GM19328 (cell line): ENCODE measurements at regions not wholly inside any gene's neighbourhood (a gene's known extent, or its start where the extent isn't known, plus 50 kb on each side); places are given as distances from the start of the nearest gene placed in this dataset.
A peak's percentile ranks its signal among the peaks of the same experiment; 100 is the strongest.

Experiments used
- ATAC-seq: cut with Tn5 transposase; IDR thresholded peaks from one replicate; pipeline ENCODE4 v1.9.1; 2021; ENCODE audit warnings: mild to moderate bottlenecking, moderate library complexity; ENCODE audit not compliant: unreplicated experiment

DNA sequence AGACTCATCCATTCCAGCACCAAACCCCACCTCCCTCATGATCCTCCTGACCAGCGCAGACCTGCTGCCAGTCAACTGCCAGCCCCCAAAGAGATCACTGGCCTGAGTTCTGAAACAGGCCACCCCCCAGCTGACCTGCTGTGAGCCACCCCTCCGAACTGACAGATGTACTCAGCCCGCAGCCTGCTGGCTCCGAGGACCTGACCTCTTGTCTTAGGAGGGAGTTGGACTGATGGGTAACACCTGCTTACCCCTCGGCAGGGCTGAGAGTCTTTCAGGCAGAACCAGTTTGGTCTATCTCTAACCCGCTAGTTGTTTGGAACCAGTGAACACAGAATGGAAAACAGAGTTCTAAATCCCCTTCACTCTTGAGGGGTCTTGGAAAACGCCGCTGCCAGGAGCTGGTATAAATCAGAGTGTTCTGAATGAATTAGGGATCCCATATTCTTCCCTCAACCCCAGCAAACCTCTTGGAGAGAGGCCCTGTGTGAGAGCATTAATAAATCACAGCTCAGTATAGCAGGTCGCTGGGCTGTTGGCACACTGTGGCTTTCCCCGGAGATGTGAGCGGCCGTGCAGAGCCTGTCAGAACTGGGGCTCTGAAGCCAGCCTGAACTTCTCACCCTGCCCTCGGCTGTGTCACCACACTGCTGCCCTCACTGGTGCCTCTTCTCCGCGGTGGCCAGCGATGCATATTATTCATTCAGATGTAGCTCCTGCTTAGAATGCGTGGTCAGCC, 165.1 kb upstream of the NCAM1 start:
- ATAC-seq = no peak

DNA sequence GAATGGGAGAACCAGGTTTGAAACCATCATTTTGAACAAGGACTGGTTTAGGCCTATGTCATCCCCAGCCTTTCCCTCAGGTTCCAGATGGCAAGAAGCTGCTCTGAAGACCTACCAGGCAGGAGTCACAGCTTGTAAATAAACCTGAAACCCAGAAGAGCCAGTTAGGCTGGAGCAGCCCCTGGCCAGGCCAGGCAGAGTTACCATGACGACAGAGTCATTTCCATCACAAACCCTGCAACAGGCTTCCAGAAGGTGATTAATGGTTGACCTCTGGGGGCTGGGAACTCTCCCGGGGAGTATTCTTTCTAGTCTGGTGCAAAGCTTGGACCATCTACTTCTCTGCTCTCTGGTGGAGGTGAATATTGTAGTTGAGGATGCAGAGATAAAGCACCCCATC, 164.1 kb upstream of the NCAM1 start:
- ATAC-seq = no peak

DNA sequence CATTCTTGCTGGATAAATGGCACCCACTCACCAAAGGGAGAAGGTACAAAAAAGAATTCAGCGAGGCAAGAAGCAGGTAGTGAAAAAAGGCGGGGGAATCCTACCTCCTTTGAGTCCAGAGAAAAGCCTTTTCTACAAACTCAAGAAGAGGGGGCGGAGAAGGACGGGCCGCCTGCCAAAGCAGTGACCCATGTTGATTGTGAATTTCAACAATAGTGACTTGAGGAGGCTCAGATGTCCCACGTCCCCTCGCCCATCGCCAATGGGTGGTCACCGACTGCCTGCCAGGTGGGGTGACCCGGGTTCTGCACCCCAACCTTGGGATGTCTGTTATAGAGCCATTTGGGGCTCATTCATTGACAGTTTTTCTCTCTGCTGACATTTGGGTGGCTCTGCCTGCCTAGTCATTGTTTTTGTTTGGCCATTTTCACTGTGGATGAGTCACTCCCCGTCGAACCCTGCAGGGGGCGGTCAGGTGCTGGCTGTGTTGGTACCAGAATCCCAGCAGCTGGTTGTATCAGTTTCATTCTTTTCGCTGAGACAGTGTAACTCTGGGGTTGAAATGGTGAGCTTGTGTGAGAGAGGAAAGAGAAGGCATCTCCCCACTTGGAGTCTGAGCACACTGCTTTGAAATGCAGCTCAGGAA, 163.4 kb upstream of the NCAM1 start:
- ATAC-seq = peak; percentile 51

DNA sequence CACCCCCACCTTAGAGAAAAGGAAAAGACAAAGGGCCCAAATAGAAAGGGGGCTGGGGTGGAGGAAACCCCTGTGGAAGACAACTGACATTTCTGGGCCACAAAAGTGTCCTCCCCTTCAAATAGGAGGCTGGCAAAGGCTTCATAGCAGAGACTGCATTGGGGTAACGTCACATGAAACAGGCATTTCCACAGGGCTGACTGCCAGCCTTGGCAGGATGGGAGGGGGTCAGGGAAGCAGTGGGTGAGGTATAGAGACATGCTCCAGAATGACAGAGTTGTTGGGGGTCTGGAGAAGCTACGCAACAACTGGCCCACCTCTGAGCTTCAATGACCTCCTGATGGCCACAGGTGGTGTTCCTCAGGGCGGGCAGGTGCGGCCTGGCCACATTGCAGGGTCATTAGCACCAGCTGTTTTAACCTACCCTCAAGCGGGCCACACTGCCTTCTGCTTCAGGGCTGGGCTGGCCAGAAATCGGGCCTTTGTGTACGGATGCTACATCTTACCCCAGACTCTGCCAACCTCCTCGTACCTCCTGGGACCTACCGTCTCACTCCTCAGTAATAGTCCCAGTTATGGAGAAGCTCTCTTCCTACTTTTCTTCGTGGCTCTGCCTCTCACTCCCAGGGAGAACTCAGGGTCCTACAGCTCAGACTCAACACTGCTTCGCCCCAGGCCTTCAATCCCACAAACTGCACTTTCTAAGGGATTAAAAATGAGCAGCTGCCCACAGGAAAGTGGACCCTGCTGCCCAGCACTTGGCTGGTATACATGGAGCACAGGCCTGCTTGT, 160.0 kb upstream of the NCAM1 start:
- ATAC-seq = no peak

DNA sequence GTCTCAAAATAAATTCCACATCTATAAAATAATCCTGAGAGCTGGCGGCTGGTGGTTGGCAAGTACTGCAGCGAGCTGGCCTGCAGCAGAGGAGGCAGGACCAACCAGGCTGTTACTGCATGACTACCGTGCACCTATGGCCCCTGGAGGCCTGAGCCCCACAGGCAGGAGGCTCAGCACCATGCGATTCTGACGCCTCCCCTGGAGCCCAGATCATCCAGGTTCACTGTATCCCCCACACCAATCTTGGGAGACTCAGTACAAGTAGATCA, 159.5 kb upstream of the NCAM1 start:
- ATAC-seq = no peak

DNA sequence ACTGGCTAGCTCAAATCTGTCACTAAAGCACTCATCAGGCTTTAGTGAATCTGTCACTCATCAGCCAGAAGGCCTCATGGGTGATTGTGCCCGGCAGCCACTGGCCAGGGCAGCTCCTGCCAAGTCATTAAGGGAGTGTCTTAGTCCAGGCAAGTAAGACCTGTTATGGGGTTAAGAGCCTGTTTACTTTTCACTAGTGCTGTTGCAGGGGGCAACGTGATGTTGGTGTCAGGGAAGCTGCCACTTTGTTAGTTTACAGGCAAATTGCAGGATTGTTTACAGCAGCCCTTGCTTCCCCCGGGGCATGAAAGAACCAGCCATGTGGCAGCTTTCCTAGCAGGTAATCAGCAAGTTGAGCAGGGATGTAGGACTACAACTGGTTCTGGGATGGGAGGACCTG, 155.6 kb upstream of the NCAM1 start:
- ATAC-seq = no peak

DNA sequence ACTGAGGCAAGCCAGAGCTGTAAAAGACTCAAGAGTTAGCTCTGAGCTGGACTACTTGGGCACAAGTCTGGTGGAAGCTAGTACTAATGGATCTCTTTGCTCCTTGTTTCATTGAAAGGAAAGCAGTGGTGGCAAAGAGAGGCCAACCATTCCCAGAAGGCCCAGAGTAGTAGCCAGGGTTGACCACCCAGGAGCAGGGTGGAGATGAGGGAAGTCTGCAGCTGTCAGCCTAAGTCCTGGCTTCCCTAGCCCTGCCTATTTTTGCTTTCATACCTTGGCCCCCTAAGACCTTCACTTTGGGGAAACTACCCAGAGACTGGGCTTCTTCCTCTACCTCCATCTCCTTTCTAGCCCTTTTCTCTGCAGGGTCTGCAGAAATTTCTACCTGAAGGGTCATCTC, 155.0 kb upstream of the NCAM1 start:
- no peak for ATAC-seq

DNA sequence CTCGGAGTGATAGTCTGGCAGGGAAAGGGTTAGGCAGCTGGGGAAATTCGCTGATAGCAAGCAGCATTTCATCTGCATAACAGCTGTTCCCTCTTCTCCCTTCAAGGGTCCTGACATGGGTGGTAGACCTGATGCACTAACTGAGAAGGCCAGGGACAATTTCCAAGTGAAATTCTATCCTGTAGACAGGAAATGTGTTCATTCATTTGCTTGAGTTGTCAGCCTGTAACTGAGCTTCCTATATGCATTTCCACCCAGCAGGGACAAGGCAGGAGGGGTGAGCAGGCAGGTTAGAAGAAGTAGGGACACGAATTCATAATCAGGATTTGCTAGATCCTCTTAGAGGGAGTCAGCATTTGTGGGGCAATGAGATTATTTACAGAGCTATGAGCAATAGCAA, 154.3 kb upstream of the NCAM1 start:
- ATAC-seq = no peak

DNA sequence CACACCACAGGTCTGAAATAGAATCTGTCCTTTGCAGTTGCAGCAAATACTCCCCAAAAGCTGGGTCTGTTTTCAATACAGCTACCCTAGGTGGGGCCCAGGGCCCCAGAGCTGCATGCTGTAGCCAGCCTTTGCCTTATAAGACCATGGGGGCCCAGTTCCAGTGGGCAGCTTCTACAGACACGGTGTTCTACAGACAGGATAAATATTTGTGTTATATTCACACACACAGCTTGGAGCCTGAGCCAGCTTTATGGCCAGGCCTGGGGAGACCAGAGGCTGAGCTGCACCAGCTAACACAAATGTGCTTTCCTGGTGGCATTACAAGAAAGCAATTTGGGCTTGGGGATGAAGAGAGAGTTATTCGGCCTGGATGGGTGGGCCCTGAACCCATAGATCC, 151.8 kb upstream of the NCAM1 start:
- ATAC-seq = no peak

DNA sequence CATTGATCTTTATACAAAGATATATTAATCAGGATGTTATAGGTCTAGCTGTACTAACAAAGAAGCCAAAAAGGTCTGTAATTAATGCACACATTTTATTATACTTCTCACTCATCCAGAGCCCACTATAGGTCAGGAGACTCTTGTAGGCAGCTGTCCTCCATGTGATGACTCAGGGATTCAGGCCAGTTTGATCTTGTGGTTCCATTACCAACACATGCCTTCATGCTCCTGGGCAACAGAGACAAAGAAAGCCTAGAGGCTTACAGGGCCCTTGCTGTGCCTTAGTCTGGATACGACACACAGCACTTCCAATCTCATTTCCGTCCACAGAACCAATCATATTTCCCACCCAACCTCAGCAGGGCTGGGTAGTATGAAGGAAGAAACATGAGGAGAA, 150.3 kb upstream of the NCAM1 start:
- no peak for ATAC-seq

DNA sequence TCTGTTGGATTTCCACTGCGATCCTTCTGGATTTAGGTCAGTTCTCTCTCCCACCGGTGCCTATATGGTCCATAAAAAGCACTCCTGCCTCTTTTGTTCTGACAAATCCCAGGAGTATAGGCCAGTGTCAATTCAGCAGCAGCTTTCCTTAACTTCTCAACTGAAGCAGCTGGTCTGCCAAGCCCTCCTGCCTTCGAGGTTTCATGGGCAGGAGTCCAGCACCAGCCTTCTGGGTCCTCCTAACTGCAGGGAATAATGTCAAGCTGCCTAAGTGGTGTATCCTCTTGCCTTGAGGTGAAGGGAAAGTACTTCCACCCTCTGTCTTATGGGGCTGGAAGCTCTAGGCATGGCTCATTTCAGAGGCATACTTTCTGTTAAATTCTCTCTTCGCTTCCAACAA, 149.4 kb upstream of the NCAM1 start:
- ATAC-seq = no peak

DNA sequence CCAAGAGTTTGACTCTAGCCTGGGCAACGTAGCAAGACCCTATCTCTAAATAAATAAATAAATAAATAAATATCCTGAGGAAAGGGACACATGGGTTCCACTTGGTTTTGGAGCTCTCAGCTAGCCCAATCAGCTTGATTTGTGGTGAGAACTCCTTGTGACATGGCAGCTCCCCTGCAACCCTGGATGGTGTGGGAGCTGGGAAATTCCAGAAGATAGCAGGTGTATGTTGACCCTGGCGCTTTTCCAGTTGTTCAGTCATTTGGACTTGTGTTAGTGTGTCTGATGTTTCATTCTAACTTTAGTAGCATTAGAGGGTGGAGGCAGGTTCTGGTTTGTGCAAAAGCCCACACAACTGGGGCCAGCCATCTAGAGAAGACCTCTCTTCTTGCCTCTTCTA, 148.5 kb upstream of the NCAM1 start:
- ATAC-seq = no peak

DNA sequence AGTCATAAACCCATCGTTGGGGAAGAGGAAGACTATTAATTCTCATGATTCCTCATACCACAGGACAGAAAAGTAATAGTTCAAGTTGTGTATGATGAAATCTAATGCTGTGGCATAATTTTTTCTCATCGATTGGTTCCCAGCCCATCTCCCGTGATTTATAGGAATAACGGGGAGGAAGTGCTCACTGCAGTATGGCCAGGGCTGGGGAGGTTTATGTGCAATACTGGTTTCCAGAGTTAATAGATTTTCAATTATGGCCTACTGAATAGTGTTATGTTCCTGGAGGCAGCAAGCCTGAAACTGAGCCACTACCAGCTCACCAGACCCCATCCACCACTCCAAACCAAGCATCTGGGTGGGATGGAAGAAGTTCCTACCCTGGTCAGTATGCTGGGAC, 147.1 kb upstream of the NCAM1 start:
- no peak for ATAC-seq

DNA sequence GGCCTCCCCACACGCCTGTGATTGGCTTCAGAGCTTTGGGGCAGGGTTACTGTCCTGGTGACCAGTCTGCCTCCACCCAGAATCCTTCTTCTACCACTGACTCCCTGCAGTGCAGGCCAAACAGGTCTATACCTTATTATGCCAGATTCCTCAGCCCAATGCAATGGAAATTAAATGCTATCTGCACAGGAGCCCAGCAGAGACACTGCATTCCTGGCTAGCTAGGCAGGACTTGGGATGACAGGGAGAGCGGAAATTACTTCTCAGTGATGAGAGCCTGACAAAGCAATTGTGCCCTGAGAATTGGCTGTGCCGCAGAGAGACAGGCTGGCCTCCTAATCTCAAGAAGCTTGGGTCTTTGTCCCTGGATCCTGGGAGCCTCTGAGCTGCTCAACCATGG, 143.8 kb upstream of the NCAM1 start:
- no peak for ATAC-seq

DNA sequence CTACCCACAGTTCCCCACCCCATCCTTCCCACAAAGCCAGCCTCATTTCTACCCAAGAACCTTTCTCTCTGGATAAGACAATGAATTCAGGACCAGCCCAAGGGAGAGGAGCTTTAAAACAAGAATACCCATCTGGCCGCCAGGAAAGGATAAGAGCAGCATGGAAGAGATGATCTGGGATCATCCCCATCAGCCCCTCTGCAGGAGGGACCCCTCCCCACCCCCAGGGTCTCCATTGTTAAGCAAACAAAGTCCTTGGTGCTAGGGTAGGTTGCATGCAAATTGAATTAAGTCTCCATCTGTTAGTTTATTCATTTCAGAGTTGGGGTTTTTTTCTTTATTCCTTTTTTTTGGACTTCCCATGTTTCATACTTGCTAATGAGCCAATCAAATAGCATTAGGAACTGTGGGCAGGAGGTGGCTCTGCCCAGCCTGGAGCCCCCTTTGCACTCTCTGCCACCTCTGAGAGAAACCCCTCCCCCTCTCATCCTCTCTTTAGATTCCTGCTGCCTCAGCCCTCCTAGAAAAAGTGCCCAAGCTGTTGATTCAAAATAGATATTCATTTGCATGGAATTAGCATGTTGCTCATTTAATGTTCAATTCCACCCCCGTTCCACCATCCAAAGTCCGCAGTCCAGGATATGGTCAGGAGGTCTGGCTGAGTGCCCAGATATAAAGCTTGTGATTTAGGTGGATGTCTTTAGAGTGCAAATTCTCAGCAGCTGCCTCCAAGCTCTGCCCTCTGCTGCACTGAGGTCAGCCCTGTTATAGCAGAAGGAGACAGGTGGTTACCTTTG, 138.5 kb upstream of the NCAM1 start:
- ATAC-seq = no peak

DNA sequence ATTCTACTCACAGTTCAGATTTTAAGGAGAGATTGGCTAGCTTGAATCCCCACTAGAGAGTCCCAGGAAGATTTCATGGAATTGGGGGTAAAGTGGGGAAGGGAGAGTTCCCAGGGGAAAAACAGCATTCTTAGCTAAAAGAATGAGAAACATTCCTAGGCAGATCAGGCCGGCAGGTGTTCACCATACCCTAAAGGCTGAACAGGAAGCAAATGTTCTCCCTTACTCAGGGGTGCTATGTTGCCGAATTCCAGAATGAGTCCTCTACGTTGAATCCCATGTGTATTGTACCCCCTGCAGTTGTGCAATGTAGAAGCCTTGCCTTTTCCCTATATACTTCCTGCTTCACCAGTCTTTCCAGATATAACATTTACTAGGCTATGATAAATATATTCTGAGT, 135.2 kb upstream of the NCAM1 start:
- no peak for ATAC-seq

DNA sequence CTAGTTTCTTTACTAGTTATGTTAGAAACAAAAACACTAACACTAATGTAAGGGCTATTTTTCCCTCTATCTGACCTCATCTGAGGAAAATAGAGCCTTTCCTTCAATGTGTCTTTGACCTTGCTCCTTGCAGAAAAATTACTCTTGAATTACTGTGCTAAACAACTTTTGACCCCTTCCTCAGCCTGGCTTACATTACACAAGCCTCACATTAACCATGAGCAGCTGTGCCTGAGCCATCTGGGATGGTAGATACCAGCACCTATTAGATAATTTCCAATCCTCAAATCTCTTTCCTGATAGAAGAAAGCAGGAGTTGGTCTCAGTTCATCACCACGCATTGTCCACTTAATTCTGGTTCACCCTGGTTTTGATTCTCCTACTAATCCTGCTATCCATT, 134.4 kb upstream of the NCAM1 start:
- ATAC-seq = no peak

DNA sequence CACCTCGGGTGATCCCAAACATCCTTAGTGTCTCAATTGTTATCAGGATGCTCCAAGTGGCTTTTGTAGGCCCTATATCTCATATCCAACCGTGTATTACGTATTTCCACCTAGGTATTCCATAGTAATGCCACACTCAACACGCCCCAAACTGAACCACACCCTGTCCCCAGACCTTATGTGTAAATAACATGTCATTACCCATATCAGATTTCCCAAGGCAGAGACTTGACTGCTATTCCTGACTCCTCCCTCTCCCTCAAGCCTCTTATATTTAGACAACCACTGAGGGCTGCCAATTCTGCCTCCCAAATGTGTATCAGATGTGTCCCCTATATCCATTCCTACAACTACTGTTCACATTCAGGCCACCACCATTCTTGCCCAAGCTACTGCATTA, 132.8 kb upstream of the NCAM1 start:
- ATAC-seq = no peak

DNA sequence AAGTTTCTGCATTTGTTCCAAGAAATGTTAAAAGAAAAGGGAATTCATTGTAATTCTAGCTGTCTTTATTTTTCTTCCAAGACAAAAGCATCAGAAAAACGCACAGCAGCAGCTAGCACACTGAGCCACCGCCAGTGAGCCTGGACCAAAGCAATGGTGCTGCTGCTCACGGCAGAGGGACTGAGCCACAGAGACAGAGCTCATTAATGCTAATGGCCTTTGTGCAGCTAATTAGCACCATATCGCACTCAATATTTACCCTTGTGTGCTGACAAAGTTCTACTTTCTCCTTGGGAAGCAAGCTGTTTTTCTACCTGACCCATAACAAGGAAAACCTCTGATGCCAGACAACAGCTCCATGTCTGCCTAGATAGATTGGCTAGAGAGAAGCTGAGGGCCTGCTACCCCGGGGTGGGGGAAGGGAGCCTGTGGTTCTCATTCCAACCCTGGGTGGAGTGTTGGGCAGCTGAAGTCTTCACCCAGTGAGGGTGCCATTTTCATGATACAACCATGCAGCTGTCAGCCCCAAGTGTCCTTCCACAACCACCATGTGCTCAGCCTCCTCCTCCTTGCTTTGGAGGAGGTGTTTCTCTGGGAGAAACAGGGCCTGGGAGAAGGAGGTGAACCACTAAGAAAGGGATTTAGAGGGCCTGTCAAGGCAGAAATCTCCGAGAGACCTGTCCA, 131.1 kb upstream of the NCAM1 start:
- ATAC-seq = no peak

DNA sequence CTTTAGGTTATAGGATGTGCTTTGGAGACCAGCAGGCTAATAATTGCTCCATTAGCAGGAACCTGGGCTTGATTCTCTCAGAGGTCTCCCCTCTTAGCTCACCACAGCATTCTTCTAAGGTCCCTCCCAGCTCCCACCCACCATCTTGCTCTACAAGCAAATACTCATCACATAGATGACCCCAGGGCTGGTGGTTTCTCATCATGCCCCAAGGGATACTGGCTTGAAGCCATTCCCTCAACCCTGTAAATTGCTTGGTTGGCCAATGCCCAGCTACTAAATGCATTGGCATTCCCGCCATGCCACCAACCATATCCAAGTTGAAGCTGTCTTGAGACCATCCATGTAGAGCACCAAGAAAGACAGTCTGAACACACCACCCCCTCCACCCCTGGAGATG, 130.2 kb upstream of the NCAM1 start:
- no peak for ATAC-seq
